Left renal cortex interstitium (tissue), 4 donors: ENCODE measurements at regions not wholly inside any gene's neighbourhood (a gene's known extent, or its start where the extent isn't known, plus 50 kb on each side); places are given as distances from the start of the nearest gene placed in this dataset.

ENCODE experiments used
- DNase-seq, 4 donors: peaks; one replicate each; pipeline ENCODE4 v3.0.0-alpha.2; 2013; ENCODE audit warnings: low read depth in 4 of 4, low spot score in 2 of 4, missing footprints in 1 of 4

DNA sequence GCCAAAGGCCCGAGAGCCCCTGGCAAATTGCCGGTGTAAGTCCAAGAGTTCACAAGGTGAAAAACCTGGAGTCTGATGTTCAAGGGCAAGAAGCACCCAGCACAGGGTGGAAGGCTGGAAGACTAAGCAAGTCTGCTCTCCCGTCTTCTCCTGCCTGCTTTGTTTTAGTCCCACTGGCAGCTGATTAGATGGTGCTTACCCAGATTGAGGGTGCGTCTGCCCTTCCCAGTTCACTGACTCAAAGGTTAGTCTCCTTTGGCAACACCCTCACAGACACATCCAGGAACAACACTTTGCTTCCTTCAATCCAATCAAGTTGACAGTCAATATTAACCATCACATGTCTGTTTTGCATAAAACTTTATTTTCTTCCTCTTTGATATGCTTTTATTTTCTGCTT, 157.4 kb downstream of the HS3ST1 start:
- DNase-seq = no peak

DNA sequence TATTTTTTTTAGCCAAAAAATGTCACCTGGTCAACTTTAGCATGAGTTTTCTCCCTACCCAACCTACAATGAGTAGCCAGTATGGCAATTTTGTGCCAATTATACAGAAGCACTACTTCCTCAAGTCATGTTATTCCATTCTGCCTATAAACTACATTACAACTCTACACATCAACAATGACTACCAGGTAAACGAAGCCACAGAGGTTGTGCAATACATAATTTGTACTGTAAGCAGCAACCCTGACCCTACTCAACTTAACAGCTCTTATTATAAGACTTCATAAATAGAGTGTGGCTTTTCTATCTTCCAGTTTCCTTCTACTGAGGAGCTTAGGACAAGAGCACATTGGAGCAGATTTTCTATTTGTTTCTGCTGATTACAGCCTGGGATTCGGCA, 160.5 kb downstream of the HS3ST1 start:
- no peak for DNase-seq

DNA sequence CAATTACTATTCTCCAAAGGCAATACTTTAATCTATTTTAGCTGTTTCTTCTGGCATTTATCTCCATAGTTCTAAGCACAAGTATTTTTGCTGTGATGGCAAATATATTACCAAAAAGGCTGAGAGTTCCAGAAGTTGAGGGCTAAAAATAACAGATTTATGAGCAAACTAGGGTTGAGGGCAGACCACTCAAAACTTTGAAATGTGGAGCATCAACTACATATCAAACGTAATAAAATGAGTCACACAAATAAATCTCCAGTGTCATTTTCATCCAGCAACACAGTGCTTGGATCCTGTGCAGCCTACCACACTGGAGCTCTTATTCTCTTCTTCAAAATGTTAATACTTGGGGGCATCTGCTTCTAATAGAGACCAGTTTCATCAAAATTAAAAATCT, 163.9 kb downstream of the HS3ST1 start:
- no peak for DNase-seq

DNA sequence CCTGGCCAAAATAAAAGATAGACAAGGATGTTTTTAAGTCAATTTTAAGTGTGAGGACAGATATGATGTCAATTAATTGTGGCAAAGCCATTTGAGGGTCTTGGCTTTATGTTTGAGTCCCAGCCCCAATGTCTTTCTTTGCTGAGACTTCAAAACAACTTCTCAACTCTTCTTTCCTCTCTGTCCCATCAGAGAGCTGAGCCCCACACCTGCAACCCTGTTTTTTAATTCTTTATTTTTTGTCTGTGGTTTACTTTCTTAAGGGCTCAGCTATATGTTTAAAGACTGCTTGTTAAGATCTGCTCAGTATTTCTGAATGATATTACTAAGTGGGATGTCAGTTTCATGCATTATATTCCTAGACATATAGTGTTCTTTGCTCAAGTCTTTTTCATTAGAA, 164.3 kb downstream of the HS3ST1 start:
- no peak for DNase-seq

DNA sequence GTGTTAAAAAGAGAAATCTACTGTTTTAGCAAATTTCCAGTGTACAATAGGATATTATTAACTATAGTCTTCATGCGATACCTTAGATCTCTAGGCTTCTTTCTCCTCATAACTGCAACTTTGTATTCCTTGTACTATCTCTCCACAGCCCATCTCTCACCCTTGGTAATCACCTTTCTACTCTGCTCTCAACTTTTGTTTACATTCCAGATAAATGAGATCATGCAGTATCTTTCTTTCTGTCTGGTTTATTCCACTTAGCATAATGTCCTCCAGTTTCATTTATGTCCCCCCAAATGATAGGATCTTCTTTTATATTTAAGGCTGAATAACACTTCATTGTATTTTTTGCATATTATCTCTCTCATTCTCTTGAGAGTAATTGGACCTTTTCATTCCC, 165.5 kb downstream of the HS3ST1 start:
- DNase-seq = no peak

DNA sequence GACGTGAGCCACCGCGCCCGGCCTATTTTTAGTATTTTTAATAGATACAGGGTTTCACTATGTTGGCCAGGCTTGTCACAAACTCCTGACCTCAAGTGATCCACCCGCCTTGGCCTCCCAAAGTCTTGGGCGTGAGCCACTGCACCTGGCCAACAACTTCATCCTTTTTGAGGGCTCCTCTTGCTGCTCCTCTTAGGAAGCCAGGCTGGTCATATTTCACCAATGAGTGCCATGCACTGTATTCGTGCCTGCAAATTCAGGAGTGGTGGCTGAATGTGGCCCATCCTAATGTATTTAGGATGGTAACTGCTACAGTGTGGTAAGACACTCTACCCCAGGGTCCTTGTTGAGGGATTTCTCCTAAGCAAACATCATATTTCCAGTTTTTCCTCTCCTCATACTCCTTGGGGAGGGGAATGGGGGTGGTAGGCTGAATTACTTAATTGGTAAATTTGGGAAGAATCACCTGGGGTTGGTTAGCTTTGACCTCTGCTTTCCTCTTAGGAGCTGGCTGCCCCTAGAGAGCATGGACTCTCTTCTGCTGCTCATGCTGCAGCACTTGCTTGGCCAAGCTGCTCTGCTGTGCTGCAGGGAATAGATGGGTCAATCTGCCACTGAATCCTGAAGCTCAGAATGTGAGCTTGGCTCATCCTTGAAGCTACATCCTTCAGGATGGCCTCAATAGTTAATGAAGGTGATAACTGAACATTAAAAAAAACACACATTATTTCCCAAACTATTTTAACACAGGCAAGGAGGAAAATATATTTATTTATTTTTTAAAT, 167.4 kb downstream of the HS3ST1 start:
- DNase-seq = no peak

DNA sequence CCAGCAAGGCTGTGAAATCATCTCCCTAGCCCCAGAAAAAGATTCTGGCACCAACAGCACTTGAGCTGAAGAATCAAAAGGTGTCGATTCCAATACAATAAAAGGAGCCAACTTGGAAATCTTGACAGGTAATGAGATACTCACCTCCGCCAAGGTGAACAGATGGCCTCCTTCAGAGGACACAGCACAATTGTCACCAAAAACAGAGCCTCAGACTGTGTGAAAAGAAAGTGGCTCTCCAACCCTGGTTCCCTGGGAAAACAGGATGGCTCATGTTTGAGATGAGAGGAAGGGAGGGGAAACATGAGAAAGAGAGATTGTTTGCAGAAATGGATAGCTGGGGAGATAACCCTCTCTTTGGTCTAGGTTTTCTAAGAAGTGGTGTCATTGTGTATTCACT, 168.9 kb downstream of the HS3ST1 start:
- no peak for DNase-seq

DNA sequence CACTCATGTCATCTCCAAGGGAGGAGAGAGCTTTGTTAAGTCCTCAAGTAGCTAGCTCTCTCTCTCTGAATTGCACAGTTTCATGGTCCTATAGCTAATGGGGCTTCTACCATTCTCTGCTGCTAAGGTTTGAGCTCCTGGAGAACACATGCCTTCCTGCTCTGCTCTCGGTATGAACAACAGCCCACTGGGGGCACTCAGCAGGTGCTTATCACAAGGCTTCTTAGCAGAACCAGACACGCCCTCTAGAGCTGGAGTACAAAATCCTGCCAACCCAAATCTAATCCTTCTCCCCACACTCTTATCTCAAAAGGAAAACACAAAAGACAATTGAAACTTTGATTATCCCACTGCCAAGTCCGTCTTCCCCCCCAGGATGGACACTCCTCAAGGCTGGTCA, 176.5 kb downstream of the HS3ST1 start:
- DNase-seq = no peak

DNA sequence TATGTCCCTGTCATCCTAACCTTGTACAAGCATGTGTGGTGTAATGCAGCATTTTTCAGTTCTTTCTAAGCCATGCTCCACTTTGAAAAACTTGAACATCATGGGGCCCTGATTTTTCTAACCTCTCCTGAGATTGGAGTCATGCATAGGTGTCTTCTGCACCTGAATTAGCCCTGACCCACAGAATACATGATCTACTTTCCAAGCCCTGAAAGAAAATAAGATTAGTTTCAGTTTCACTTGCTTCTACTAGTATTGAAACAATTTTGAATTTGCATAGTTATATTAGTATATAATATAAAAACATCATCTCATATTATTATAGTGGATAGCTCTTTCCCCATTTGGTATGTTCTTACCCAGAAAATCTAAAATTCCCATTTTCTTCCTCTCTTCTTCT, 178.2 kb downstream of the HS3ST1 start:
- DNase-seq = no peak

DNA sequence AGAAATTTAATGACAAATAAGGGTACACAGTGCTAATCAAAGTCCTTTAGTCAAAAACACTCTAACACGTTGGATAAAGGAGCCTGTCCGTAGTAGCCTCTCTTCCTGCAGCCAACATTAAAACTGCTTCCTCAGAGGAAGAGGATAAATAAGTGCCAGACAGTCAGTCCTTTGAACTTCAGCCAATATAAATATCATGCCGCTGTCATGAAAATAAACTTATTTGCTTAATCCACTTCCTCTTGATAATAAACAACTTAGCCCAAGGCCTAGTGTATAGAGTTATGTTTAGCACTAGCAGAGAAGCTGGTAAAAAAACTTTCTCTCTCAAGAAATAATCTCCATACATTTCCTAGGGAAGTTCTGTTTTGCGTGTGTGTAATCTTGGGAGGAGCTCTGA, 196.7 kb downstream of the HS3ST1 start:
- peak in 1 of 4 donors; percentile 24 for DNase-seq

DNA sequence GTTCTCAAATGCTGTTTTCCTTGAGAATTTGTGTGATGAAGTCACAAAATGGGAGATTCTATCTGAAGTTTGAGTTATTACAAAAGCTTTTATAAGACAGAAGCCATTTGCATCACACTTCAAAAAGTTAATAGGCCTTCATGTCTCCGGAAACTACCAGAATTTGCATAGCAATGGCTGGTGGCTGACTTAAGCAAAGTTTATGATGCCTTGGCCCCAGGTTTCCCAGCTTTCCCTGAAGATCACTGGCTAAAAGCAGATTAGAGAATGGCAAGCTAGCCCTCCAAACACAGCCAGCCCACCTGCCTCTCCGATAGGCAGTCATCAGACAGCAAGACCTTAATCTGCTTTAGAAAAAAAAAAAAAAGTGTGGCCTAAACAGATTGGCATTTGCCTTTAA, 197.8 kb downstream of the HS3ST1 start:
- no peak for DNase-seq

DNA sequence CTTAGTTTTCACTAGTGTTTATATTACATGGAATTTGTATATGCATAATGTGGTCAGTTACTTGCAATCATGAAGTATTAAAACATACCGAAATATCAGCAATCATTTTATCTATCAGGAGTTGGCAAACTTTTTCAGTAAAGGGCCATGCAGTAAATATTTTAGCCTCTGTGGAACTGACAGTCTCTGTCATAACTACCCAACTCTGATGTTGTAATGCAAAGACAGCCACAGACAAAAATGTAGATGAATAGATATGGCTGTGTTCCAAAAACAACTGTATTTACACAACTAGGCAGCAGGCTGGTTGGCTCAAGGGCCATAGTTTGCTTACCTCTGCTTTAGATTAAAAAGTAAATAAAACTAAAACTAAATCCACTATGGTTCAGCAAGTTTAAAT, 200.2 kb downstream of the HS3ST1 start:
- no peak for DNase-seq

DNA sequence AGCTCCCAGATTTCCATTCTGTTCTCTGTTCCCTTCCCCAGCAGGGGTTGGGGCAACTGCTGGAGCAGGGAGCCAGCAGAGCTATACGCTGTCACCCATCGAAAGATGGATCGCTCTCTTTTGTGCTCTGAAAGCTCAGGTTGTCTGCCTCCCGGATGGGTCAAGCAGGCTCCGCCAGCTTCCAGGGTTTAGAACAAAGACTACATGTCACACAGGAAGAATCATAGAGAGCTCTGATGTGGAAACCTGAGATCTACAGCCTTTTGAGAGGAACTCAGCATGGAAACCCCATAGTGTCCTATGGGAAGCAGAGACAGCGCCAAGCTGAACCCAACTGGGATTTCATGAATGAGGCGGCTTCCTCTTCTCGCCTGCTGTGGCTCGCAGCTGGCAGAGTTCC, 205.4 kb downstream of the HS3ST1 start:
- DNase-seq = peak in 2 of 4 donors; percentile 34 to 36

DNA sequence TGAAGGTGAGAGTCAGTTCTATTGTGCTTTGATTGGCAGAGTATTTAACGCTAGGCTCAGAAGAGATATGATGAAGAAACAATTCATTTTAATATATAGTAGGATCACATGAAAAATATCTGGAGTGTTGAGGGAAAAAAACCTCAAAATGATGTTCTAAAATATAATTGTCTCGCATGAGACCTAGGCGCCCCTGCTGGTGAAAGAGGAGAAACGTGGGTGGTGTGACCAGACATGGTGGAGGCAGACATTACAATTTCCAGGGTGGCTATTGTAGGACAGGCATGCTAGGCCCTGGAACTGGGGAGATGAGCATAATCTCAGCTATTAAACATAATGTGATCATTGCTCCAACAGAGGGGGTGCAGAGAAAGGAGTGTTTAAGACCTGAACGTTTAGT, 210.0 kb downstream of the HS3ST1 start:
- DNase-seq = no peak

DNA sequence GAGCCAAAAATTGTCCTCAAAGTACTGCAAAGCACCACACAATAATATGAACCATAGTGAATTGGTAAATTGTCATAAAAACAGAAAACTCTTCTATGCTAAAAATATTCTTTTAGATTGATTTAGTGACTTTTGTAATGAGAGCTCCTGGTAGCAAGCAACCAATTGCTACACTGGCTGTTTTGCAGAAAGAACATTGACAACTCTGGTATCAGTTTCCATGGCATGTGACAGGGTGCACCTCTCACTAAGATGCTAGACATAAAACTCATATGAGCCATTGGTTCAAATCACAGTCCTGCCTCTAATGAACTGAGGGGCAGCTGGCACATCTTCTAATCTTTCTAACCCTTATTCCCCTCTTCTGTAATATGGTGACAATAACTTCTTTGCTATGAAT, 212.2 kb downstream of the HS3ST1 start:
- no peak for DNase-seq

DNA sequence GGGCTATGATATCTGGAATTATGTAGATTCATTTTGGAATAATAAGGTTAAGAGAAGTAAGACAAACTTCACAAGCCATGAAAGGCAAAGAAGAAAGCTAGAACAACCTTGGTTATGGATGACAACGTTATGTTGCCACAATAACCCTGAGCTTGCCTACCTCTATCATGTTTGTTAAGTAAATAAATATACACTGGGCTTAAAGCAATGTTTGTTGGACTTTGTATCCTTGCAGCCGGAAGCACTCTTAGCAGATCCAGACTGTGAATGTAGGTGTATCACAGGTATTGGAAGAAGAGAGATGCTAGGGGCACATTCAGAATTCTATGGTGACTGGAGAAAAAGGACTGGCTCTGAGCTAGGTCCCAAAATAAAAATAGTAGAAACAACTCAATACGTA, 214.4 kb downstream of the HS3ST1 start:
- DNase-seq = no peak

DNA sequence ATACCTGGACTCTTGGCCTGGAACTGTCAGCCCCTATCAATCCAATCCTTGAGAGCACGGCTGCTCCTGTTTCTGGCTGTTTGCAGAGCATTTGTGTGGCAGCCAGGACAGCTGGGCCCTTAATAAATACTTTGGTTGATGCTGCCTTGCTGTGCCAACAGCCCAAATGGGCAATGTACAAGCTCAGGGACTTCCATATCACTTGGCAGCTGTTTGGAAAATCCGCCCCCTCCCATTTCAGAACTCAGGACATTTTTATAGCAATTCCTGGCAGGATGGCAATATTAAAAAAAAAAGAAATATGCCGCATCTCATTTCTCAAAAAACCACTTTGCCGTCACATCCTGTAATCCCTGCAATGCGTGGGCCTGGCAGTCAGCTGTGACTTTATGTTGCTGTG, 218.9 kb downstream of the HS3ST1 start:
- no peak for DNase-seq

DNA sequence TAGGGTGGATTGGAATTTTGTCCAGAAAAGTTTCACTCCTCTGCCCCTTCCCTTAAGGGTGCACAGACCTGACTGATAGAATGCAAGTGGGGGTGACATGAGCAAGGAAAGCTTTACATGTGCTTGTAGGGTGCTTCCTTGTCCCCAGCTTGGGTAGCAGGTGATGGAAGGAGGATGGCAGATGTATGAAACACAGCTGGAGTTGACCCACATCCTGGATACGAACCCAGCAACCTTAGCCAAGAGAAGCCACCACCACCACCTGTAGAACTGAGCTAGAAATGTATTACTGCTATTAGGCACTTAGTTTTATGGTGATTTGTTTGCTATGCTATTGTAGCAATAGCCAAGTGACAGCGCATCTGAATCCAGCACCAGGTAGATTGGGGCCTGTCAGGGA, 227.4 kb downstream of the HS3ST1 start:
- no peak for DNase-seq

DNA sequence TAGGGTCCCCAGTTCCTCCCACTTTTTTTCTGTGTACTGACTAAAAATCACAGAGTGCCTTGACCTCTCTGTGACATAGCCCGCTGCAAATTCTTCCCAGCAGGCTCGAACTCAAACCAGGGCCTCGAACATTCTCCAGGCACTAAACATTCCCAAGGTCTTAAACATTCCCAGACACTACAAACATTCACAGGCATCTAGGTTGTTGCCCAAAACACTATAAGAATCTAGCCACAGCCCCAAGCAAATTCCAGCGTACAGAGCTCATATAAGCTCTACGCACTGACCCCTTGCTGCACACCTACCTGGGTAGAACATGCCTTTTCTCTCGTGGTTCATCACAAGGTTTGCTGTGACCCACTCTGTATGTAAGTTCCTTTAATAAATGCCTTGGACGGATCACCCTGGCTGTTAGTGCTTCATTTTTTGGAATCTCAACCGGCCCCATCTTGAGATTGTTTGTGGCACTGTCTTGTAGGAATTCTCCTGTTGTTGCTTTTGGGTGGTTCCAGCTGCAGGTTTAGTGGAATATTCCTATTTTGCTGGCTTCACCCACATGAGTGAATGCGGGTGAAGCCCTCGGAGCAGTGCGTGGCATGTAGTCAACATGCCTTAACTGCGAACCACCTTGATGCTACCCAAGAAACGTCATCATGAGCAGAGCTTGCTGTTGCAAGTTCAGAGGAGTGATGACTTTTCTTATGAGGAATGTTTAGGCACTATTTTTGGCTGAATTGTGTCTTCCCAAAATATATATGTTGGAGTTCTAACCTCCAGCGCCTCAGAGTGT, 230.0 kb downstream of the HS3ST1 start:
- DNase-seq = no peak

DNA sequence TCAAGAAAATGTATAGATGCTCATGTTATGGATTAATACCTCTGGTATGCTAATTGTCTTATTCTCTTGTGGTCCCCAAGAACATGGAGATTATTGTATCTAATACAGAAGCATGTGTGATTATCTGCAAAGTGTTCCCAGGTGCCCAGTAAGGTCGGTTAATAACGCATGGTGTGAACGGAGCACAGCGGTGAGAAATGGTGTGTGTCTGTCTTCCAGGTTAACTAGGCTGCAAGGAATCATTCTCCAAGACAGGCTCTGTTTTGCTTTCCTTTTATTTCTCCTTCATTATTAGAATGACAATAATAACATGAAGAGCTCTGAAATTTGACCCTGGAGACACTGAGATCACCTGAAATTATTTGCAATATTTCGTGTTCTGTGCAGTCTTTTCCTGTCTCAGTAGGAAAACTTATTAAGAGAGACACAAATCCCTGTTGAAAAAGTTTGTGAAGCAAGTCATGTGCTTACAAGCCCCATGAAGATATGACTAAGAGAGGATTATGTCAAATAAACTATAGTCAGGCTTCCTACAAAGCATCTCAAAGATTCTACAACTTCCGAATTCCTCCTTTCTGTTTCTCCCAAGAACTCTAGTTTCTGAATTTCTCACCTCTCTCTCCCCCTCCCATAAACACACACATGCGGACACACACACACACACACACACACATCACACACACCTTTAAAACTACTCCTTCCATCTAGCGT, 230.9 kb downstream of the HS3ST1 start:
- no peak for DNase-seq

DNA sequence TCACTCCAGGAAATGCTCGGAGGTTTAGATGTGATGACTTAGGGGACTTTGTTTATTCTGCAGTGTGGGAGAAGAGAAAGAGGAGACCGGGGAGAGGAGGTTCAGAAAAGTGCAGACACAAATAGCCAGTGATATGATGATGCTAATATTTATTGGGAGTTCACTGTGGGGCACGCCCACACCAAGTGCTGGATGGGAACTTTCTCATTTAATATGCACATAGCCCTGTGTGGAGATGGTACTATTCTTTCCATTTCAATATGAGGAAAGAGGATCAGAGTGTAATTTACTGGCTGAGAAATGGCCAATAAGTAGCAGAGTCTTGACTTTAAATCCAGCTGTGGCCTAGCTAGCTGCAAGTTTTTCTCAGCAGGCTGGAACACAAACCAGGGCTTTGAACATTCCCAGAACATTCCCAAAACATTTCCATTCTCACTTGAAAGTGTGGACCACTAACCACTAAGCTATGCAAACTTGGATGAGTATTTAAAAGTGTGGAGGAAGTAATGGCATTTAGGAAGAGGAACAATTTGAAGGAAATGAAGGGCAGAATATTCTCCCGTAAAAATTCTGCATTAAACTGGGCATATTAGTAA, 231.7 kb downstream of the HS3ST1 start:
- no peak for DNase-seq
